Osteocyte (in vitro differentiated cells): ENCODE measurements at regions not wholly inside any gene's neighbourhood (a gene's known extent, or its start where the extent isn't known, plus 50 kb on each side); places are given as distances from the start of the nearest gene placed in this dataset.

Experiments
- DNase-seq: peaks from one replicate; pipeline ENCODE4 v3.0.0; 2021; ENCODE audit warnings: mixed read lengths; ENCODE audit not compliant: unreplicated experiment; ENCODE audit errors: extremely low spot score
- H3K27ac Mint-ChIP-seq: one replicate; pipeline ENCODE4 v1.8.0; 2021; ENCODE audit warnings: mild to moderate bottlenecking, mixed read lengths; ENCODE audit not compliant: unreplicated experiment
- H3K27me3 Mint-ChIP-seq: one replicate; pipeline ENCODE4 v1.8.0; 2021; ENCODE audit warnings: mixed read lengths; ENCODE audit not compliant: unreplicated experiment
- H3K36me3 Mint-ChIP-seq: one replicate; pipeline ENCODE4 v1.8.0; 2021; ENCODE audit warnings: mixed read lengths; ENCODE audit not compliant: unreplicated experiment
- H3K4me1 Mint-ChIP-seq: one replicate; pipeline ENCODE4 v1.8.0; 2021; ENCODE audit warnings: mixed read lengths; ENCODE audit not compliant: unreplicated experiment
- H3K4me3 Mint-ChIP-seq: one replicate; pipeline ENCODE4 v1.8.0; 2021; ENCODE audit warnings: mild to moderate bottlenecking, moderate library complexity, mixed read lengths; ENCODE audit not compliant: unreplicated experiment
- H3K9me3 Mint-ChIP-seq: one replicate; pipeline ENCODE4 v1.8.0; 2021; ENCODE audit warnings: mixed read lengths; ENCODE audit not compliant: unreplicated experiment
- TF ChIP-seq, protein P1 (sequence below): fragments of 200-600 bp; sonication (generic); IDR thresholded peaks from 2 replicates; pipeline ENCODE4 v1.5.0; 2021; ENCODE audit warnings: antibody characterized with exemption, mild to moderate bottlenecking, moderate library complexity

DNA sequence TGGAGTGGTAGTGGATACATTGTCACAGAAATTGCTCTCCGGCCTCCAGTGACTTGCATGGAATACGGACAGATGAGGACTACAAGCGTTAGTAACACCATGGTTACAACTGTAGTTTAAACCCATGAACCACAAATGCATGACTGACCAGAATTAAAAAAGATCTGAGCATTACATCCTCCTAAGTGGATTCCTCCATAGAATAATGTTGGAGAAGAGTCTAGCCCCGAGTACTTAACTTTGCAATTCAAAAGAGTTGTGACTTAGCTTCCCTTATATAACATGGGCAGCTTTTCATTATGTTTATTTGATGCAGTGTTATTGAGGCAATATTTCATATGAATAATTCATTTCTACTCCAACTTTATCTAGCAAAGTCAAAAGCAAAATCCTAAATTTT is 457.2 kb upstream of the TMPO start:
- no peak overlapping the region for H3K4me3 Mint-ChIP-seq
- no peaks in the 10 kb centered on the region for H3K9me3 Mint-ChIP-seq
- no peaks in the 10 kb centered on the region for H3K36me3 Mint-ChIP-seq
- H3K27ac Mint-ChIP-seq: no peak overlapping the region
- no peaks in the 10 kb centered on the region for H3K27me3 Mint-ChIP-seq
- no peaks in the 10 kb centered on the region for H3K4me1 Mint-ChIP-seq
- DNase-seq: no peak
- TF ChIP-seq, protein P1, sequence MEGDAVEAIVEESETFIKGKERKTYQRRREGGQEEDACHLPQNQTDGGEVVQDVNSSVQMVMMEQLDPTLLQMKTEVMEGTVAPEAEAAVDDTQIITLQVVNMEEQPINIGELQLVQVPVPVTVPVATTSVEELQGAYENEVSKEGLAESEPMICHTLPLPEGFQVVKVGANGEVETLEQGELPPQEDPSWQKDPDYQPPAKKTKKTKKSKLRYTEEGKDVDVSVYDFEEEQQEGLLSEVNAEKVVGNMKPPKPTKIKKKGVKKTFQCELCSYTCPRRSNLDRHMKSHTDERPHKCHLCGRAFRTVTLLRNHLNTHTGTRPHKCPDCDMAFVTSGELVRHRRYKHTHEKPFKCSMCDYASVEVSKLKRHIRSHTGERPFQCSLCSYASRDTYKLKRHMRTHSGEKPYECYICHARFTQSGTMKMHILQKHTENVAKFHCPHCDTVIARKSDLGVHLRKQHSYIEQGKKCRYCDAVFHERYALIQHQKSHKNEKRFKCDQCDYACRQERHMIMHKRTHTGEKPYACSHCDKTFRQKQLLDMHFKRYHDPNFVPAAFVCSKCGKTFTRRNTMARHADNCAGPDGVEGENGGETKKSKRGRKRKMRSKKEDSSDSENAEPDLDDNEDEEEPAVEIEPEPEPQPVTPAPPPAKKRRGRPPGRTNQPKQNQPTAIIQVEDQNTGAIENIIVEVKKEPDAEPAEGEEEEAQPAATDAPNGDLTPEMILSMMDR: no peak

DNA sequence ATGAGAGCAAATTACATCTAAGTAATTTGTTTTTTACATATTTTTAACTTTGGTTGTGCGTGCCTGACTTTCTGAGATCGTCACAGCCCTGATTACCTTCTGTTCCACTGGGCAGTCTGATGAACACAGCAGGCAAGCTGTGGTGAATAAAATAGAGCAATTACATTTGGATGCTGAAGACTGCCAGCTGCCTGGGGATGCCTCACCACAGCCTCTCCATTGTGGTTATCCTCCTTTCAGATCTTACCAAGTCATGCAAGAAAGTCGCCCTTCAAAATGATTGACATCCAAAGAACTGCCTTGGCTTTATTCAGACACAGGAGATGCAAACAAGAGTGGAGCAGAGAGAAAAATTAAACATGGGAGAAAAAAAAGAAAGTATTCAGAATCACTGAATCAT is 456.6 kb upstream of the TMPO start:
- no peaks in the 10 kb centered on the region for H3K4me1 Mint-ChIP-seq
- DNase-seq: no peak
- TF ChIP-seq, protein P1: no peak
- H3K36me3 Mint-ChIP-seq: no peaks in the 10 kb centered on the region
- H3K27ac Mint-ChIP-seq: no peak overlapping the region
- H3K9me3 Mint-ChIP-seq: no peaks in the 10 kb centered on the region
- no peaks in the 10 kb centered on the region for H3K27me3 Mint-ChIP-seq
- no peak overlapping the region for H3K4me3 Mint-ChIP-seq

DNA sequence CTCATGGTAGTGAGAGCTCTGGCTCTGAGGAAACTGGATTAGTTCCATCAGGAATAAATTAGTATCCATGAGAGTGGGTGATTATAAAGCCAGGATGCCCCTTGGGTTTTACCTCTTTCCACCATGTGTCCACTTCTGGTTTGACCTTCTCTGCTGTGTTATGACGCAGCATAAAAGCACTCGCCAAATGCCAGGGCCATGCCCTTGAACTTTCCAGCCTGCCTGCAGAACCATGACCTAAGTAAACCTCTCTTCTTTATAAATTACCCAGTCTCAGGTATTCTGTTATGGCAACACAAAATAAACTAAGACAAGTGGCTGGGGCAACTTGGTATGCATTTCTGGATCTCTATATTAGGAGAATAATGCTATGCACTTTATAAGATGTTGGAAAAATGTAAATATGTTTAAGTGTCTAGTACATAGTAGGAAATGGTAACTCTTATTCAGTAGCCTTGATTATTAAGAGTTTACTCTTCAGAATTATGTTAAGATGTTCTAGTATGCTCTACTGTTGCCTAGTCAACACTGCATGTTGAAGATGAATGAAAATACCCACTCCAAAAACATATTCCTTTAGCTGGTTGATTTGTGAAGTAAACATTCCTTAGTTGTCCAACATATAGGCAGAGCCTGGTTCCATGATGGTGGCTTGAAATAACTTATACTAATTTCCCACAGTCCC is 455.6 kb upstream of the TMPO start:
- H3K27me3 Mint-ChIP-seq: no peaks in the 10 kb centered on the region
- DNase-seq: no peak
- H3K27ac Mint-ChIP-seq: no peak overlapping the region
- TF ChIP-seq, protein P1: no peak
- no peaks in the 10 kb centered on the region for H3K4me1 Mint-ChIP-seq
- H3K4me3 Mint-ChIP-seq: no peak overlapping the region
- H3K36me3 Mint-ChIP-seq: no peaks in the 10 kb centered on the region
- H3K9me3 Mint-ChIP-seq: no peaks in the 10 kb centered on the region

DNA sequence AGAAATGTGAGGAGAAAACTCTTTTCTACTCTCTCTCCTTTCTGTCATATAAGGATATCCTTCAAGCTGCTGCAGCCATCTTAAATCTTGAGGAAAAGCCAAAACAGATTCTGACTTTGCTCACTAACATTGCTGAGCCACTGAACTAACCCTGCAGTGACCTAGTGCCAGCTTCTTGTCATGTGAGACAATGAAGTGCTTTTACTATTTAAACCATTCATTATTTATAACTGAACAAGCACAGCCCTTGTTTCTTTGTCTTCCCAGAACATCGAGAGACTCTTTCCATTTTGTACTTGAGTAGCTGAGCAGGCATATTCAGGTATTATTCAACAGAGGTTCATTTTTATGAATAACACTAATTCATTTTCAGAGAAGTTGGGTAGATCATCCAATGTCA is 455.0 kb upstream of the TMPO start:
- H3K4me3 Mint-ChIP-seq: no peak overlapping the region
- TF ChIP-seq, protein P1: no peak
- DNase-seq: no peak
- H3K4me1 Mint-ChIP-seq: no peaks in the 10 kb centered on the region
- H3K27me3 Mint-ChIP-seq: no peaks in the 10 kb centered on the region
- H3K36me3 Mint-ChIP-seq: no peaks in the 10 kb centered on the region
- H3K27ac Mint-ChIP-seq: no peak overlapping the region
- H3K9me3 Mint-ChIP-seq: no peaks in the 10 kb centered on the region

DNA sequence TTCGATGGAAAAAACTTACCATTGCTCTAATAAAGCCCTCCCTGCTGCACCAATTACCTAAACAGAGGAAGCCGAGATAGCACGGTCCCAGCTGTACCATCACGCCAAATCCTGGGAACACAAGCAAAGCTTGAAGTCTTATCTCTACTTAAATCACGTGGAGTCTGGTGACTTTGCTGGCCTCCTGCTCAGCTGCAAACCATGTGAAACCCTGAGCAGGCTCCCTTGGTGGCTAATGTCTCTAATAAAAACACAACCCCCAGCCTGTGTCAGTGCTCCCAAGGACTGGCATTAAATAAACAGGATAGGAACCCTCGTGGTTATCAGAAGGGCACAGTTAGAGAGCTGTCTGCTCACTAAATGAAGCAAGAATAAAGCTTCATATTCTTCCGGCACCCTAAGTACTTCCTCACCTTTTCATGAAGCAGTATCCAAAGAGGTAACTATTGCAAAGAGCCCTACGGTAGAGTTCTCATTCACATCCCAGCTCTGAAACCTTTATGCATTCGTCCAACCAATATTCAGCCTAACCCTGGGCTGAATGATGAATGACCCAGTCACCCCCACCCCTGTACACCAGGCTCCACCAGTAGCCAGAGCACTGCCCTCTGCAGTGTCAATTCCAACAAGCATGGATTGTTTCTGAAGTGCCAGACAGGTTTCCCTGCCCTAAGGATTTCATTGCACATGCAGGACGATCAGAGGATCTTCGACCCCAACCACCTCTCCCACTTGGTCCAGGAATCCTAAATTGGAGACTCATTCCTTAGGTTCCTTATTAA is 452.7 kb upstream of the TMPO start:
- no peak for DNase-seq
- H3K36me3 Mint-ChIP-seq: no peaks in the 10 kb centered on the region
- H3K9me3 Mint-ChIP-seq: no peaks in the 10 kb centered on the region
- H3K4me1 Mint-ChIP-seq: no peaks in the 10 kb centered on the region
- no peak overlapping the region for H3K4me3 Mint-ChIP-seq
- TF ChIP-seq, protein P1: no peak
- no peaks in the 10 kb centered on the region for H3K27me3 Mint-ChIP-seq
- no peak overlapping the region for H3K27ac Mint-ChIP-seq
